BLaER1 treated with 17β-estradiol and CSF1 and Interleukin-3, amounts not matched to agents 10 nM and 100 nM (cell line): ENCODE measurements at regions not wholly inside any gene's neighbourhood (a gene's known extent, or its start where the extent isn't known, plus 50 kb on each side); places are given as distances from the start of the nearest gene placed in this dataset.

ENCODE experiments used
- H3K27ac ChIP-seq, 11 experiments: shearing (Covaris generic); formaldehyde crosslinking; 2 replicates each; pipeline ENCODE4 v1.8.1; 2022
- H3K27me3 ChIP-seq, 11 experiments: shearing (Covaris generic); formaldehyde crosslinking; 2 replicates each; pipeline ENCODE4 v1.8.1; 2022
- H3K36me3 ChIP-seq, 11 experiments: shearing (Covaris generic); formaldehyde crosslinking; 2 replicates each; pipeline ENCODE4 v1.8.1; 2022
- H3K4me1 ChIP-seq, 10 experiments: shearing (Covaris generic); formaldehyde crosslinking; 2 replicates each; pipeline ENCODE4 v1.8.1; 2022
- H3K4me2 ChIP-seq, 11 experiments: shearing (Covaris generic); formaldehyde crosslinking; 2 replicates each; pipeline ENCODE4 v1.8.1; 2022
- H3K4me3 ChIP-seq, 10 experiments: shearing (Covaris generic); formaldehyde crosslinking; 2 replicates each; pipeline ENCODE4 v1.8.1; 2022
- H3K9ac ChIP-seq, 11 experiments: shearing (Covaris generic); formaldehyde crosslinking; 2 replicates each; pipeline ENCODE4 v1.8.1; 2022
- H3K9me3 ChIP-seq, 11 experiments: shearing (Covaris generic); formaldehyde crosslinking; replicated peaks in 1 of 11; 2 replicates each; pipeline ENCODE4 v1.8.1; 2022
- H4K20me1 ChIP-seq, 11 experiments: shearing (Covaris generic); formaldehyde crosslinking; 2 replicates each; pipeline ENCODE4 v1.8.1; 2022
- Cebpa-rat ChIP-seq, 11 experiments: shearing (Covaris generic); IDR thresholded peaks; 2 replicates each; pipeline ENCODE4 v1.8.1; 2022

GRCh38 chr5:121691478-121691877, 160.2 kb upstream of the FTMT start:
- Histone ChIP-seq H3K4me1 (no peaks in the 10 kb centered on the region), H3K9ac (no peak overlapping the region), H3K36me3 (no peaks in the 10 kb centered on the region), H3K4me2 (no peak overlapping the region), H3K27ac (no peak overlapping the region), H4K20me1 (no peaks in the 10 kb centered on the region), H3K4me3 (no peak overlapping the region), H3K9me3 (no peaks in the 10 kb centered on the region), H3K27me3 (no peaks in the 10 kb centered on the region)
- no peak for TF ChIP-seq Cebpa-rat (IDR thresholded peaks at IDR 0.05)

- no peaks in the 10 kb centered on the region for H3K27me3 ChIP-seq
- H3K9ac ChIP-seq = no peak overlapping the region
- no peak overlapping the region for H3K27ac ChIP-seq
- no peaks in the 10 kb centered on the region for H3K4me1 ChIP-seq
- H3K36me3 ChIP-seq = no peaks in the 10 kb centered on the region
- H4K20me1 ChIP-seq = no peaks in the 10 kb centered on the region
- no peak for TF ChIP-seq Cebpa-rat (IDR thresholded peaks at IDR 0.05)
- no peak overlapping the region for H3K4me3 ChIP-seq
- H3K4me2 ChIP-seq = no peak overlapping the region
- H3K9me3 ChIP-seq = no peaks in the 10 kb centered on the region
Measured at GRCh38 chr5:121692158-121692557, 159.5 kb upstream of the FTMT start.

- H3K9ac ChIP-seq = no peak overlapping the region
- TF ChIP-seq Cebpa-rat (IDR thresholded peaks at IDR 0.05) = no peak
- no peaks in the 10 kb centered on the region for H4K20me1 ChIP-seq
- H3K4me3 ChIP-seq = no peak overlapping the region
- H3K4me1 ChIP-seq = no peaks in the 10 kb centered on the region
- H3K4me2 ChIP-seq = no peak overlapping the region
- H3K27ac ChIP-seq = no peak overlapping the region
- no peaks in the 10 kb centered on the region for H3K36me3 ChIP-seq
- no peaks in the 10 kb centered on the region for H3K9me3 ChIP-seq
- H3K27me3 ChIP-seq = no peaks in the 10 kb centered on the region
Measured at GRCh38 chr5:121693864-121694263, 157.8 kb upstream of the FTMT start.

DNA sequence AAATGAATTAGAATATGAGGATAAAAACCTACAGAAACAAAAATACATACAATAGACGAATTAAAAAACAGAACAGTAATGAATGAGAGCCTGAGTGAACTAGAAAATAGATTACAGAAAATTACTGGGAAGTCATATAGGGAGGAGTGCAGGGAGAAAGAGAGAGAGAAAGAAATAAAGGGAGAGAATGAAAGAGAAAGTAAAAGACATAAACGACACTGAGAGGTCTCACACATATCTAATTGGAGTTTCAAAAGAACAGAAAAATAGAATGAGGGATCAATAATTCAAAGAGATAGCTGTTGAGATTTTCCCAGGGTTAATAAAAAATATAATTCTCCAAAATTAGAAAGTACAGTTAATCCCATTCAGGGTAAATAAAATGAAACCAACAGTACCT, 156.4 kb upstream of the FTMT start:
- no peak overlapping the region for H3K9ac ChIP-seq
- no peak overlapping the region for H3K4me3 ChIP-seq
- H3K9me3 ChIP-seq = no peaks in the 10 kb centered on the region
- no peaks in the 10 kb centered on the region for H3K36me3 ChIP-seq
- no peak overlapping the region for H3K4me2 ChIP-seq
- no peaks in the 10 kb centered on the region for H4K20me1 ChIP-seq
- no peak for TF ChIP-seq Cebpa-rat (IDR thresholded peaks at IDR 0.05)
- no peaks in the 10 kb centered on the region for H3K4me1 ChIP-seq
- no peak overlapping the region for H3K27ac ChIP-seq
- H3K27me3 ChIP-seq = no peaks in the 10 kb centered on the region

DNA sequence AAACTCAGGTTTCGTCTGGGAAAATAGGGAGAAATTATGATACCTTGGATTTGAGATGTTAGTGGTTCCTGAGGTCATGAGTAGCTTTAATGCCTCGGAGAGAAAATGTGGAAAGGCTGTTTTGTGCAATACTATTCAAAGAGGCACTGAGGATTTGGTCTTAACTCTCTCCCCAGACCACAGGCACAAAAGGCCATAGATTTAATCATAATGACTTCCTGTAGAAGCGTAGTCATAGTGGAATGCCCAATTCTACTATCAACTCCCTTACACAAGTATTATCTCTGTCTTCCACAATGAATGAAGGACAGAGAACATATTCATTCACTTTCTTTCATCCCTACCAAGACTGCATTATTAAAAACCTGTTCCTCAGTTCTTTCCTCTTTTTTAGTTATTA, 153.0 kb upstream of the FTMT start:
- no peak overlapping the region for H3K27ac ChIP-seq
- H3K4me2 ChIP-seq = no peak overlapping the region
- H3K9me3 ChIP-seq = no peaks in the 10 kb centered on the region
- TF ChIP-seq Cebpa-rat (IDR thresholded peaks at IDR 0.05) = no peak
- H3K4me3 ChIP-seq = no peak overlapping the region
- no peaks in the 10 kb centered on the region for H3K27me3 ChIP-seq
- no peaks in the 10 kb centered on the region for H3K4me1 ChIP-seq
- no peaks in the 10 kb centered on the region for H4K20me1 ChIP-seq
- no peaks in the 10 kb centered on the region for H3K36me3 ChIP-seq
- no peak overlapping the region for H3K9ac ChIP-seq

DNA sequence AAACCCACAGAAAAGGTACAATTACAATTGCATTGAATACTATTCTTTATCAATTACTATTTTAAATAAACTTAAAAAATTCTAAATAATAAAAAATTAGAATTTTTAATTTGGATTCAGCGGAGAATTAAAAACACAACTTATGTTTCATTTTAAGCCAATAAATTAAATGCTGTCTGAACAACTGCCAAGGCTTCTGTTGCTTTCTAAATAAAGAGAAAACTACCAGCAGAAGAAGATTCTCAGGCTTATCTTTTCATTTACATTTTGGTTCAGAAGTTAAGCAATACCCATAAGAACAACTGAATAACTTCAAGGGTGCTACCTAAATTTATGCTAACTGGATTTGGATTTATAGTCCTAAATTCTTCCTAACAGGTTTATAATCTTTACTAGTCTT, 150.0 kb upstream of the FTMT start:
- no peak overlapping the region for H3K9ac ChIP-seq
- TF ChIP-seq Cebpa-rat (IDR thresholded peaks at IDR 0.05) = no peak
- no peaks in the 10 kb centered on the region for H3K27me3 ChIP-seq
- no peaks in the 10 kb centered on the region for H3K4me1 ChIP-seq
- no peak overlapping the region for H3K4me2 ChIP-seq
- no peaks in the 10 kb centered on the region for H3K36me3 ChIP-seq
- no peak overlapping the region for H3K27ac ChIP-seq
- no peaks in the 10 kb centered on the region for H4K20me1 ChIP-seq
- no peaks in the 10 kb centered on the region for H3K9me3 ChIP-seq
- H3K4me3 ChIP-seq = no peak overlapping the region

- Histone ChIP-seq H3K27ac (no peak overlapping the region), H3K9me3 (no peaks in the 10 kb centered on the region), H3K9ac (no peak overlapping the region), H3K4me2 (no peak overlapping the region), H4K20me1 (no peaks in the 10 kb centered on the region), H3K36me3 (no peaks in the 10 kb centered on the region), H3K4me1 (no peaks in the 10 kb centered on the region), H3K27me3 (no peaks in the 10 kb centered on the region), H3K4me3 (no peak overlapping the region)
- no peak for TF ChIP-seq Cebpa-rat (IDR thresholded peaks at IDR 0.05)
Measured at GRCh38 chr5:121702682-121703081, 149.0 kb upstream of the FTMT start.

GRCh38 chr5:121704291-121704690, 147.4 kb upstream of the FTMT start:
- Histone ChIP-seq H3K27me3 (no peaks in the 10 kb centered on the region), H3K9me3 (no peaks in the 10 kb centered on the region), H3K4me1 (no peaks in the 10 kb centered on the region), H4K20me1 (no peaks in the 10 kb centered on the region), H3K4me2 (no peak overlapping the region), H3K4me3 (no peak overlapping the region), H3K9ac (no peak overlapping the region), H3K27ac (no peak overlapping the region), H3K36me3 (no peaks in the 10 kb centered on the region)
- TF ChIP-seq Cebpa-rat (IDR thresholded peaks at IDR 0.05) = no peak

DNA sequence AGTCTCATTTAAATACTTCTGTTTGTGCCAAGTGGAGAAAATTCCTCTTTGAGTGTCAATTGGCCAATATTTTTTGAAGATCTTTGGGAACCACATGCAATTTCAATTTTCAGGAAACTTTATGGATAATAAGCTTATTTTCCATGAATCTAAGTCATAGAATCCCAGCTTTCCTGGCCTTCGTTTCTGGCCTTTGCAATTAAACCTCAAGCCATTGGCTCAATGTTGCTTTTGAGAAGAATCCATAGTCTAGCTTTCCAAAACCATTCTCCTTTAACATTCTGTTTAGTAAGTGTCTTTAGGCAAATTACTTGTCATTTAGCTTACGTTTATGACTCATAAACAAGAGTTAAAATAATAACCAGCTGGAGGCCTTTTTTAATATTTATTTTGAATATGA, 145.0 kb upstream of the FTMT start:
- no peak overlapping the region for H3K4me2 ChIP-seq

DNA sequence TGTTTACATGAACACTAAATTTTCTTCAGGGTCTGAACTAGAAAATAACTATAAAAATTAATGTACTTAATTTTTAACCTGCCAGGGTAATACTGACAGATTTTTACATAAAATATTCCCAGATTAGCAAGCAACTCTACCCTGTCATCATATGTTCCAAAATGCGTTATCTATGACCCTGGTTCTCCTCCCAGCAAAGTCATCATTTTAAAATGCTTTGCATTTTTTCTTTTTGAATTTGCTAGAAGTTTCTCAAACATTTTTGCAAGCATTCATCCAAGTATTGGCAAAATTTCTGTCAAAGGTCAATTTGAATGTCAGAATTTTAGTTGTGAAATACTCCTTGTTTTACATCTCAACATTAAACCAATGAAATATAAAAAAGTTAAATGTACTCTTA, 144.5 kb upstream of the FTMT start:
- Histone ChIP-seq H4K20me1 (no peaks in the 10 kb centered on the region), H3K4me2 (no peak overlapping the region), H3K4me3 (no peak overlapping the region), H3K36me3 (no peaks in the 10 kb centered on the region), H3K27me3 (no peaks in the 10 kb centered on the region), H3K27ac (no peak overlapping the region), H3K9ac (no peak overlapping the region), H3K9me3 (no peaks in the 10 kb centered on the region), H3K4me1 (no peaks in the 10 kb centered on the region)
- TF ChIP-seq Cebpa-rat (IDR thresholded peaks at IDR 0.05) = no peak

More for the DNA sequence above, 145.0 kb upstream of the FTMT start:
- Histone ChIP-seq H3K4me3 (no peak overlapping the region), H3K9me3 (no peaks in the 10 kb centered on the region), H3K27ac (no peak overlapping the region), H3K9ac (no peak overlapping the region), H4K20me1 (no peaks in the 10 kb centered on the region), H3K4me1 (no peaks in the 10 kb centered on the region), H3K27me3 (no peaks in the 10 kb centered on the region), H3K36me3 (no peaks in the 10 kb centered on the region)
- TF ChIP-seq Cebpa-rat (IDR thresholded peaks at IDR 0.05) = no peak

DNA sequence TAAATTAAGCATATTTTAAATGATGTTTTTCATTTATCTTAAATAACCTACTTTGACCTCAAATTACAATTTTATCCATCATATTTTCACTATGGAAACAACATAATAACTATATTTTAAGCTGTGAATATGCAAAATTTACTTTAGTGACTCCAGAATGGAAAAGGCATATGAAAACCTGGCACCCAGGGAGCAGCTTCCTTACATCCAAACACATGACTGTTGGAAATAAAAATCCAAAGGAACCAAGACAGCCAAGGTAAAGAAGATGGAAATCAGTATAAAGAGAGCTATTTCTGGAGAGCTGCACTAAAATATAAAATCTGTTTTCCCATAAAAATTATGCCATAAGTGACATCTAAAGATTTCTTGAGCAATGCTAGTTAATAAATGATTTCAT, 140.3 kb upstream of the FTMT start:
- H3K4me3 ChIP-seq = no peak overlapping the region
- no peaks in the 10 kb centered on the region for H3K4me1 ChIP-seq
- H3K27me3 ChIP-seq = no peaks in the 10 kb centered on the region
- H3K36me3 ChIP-seq = no peaks in the 10 kb centered on the region
- no peak overlapping the region for H3K9ac ChIP-seq
- TF ChIP-seq Cebpa-rat (IDR thresholded peaks at IDR 0.05) = no peak
- no peak overlapping the region for H3K4me2 ChIP-seq
- H3K9me3 ChIP-seq = no peaks in the 10 kb centered on the region
- H3K27ac ChIP-seq = no peak overlapping the region
- no peaks in the 10 kb centered on the region for H4K20me1 ChIP-seq
